Erythroblast (primary cell): ENCODE measurements at regions not wholly inside any gene's neighbourhood (a gene's known extent, or its start where the extent isn't known, plus 50 kb on each side); places are given as distances from the start of the nearest gene placed in this dataset.
"Not testable (repeated sequence)": the region's sequence is repeated elsewhere in the genome, so short reads cannot be mapped to it uniquely, and the experiment has no call there.

ENCODE experiments used
- GATA1 ChIP-seq: IDR thresholded peaks from 2 replicates; pipeline ENCODE4 v1.6.1; 2011; ENCODE audit warnings: low read depth, mild to moderate bottlenecking, control low read depth, low read length, moderate library complexity
- POLR2A ChIP-seq: IDR thresholded peaks from 2 replicates; pipeline ENCODE4 v1.6.1; 2011; ENCODE audit warnings: mild to moderate bottlenecking, low read length

- TF ChIP-seq POLR2A, GATA1: not testable (repeated sequence)
Measured at GRCh38 chrX:93434721-93435120, 238.7 kb downstream of the NAP1L3 start.
